ENCODE measurements at regions not wholly inside any gene's neighbourhood (a gene's known extent, or its start where the extent isn't known, plus 50 kb on each side); places are given as distances from the start of the nearest gene placed in this dataset.

DNA sequence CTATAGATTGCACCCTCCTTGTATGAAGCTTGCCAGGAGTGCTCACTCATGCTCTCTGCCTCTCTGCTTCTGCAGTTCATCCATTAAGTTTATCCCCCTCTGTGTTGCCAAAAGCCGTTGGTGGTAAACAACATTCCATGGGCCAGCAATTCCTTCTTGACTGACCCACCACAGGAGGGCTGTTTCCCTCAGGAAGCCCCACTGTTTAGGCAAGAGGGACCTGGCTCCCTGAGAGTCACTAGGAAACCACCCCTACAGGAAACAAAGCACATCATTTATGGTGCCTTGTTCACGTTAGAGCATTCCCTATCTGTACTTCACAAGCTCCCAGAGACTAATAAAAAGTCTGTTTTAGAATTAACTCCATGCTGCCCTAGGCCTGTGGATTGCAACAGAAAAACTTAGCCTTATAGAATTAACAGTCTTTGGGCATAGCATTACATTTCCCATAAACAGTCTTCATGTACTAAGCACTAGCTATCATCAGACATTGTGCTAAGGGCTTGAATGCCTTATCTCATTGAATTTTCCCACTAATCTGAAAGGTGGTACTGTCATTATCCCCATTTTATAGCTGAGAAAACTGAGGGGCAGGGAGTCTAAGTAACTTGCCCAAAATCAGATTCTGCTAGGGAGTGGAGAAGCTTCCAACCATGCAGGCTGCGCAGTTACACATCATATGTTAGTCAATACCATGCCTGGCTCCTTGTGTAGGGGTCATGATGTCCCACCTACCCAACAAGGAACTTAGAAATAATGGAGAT lies 149.9 kb downstream of the SHQ1 start:
- TF ChIP-seq POLR2AphosphoS5 (IDR thresholded peaks at IDR 0.05; ENCODE audit: low read depth, low read length) (no peak), TAF1 (IDR thresholded peaks at IDR 0.05; ENCODE audit: low read depth, low read length) (no peak), POLR2A (IDR thresholded peaks at IDR 0.05; ENCODE audit: low read depth, low read length) (no peak), SPI1 (IDR thresholded peaks at IDR 0.05; ENCODE audit: low read depth, low read length) (no peak)

All from GM12891 (cell line).